Fibroblast of lung (primary cell): ENCODE measurements at regions not wholly inside any gene's neighbourhood (a gene's known extent, or its start where the extent isn't known, plus 50 kb on each side); places are given as distances from the start of the nearest gene placed in this dataset.

Source experiments
- DNase-seq, 2 donors: peaks; one replicate each; pipeline versions ENCODE4 v3.0.0 to v3.0.0-alpha.2; 2010; ENCODE audit warnings: low read depth in 2 of 2
- H2AFZ ChIP-seq: 2 replicates; pipeline ENCODE4 v1.5.1; 2012; ENCODE audit warnings: low read length, control low read depth, inconsistent platforms
- H3K27ac ChIP-seq: 2 replicates; pipeline ENCODE4 v1.5.1; 2011; ENCODE audit warnings: low read length, control low read depth; ENCODE audit not compliant: insufficient read depth
- H3K27me3 ChIP-seq: 2 replicates; pipeline ENCODE4 v1.5.1; 2011; ENCODE audit warnings: mild to moderate bottlenecking, low read length; ENCODE audit not compliant: control insufficient read depth, insufficient read depth
- H3K36me3 ChIP-seq: 2 replicates; pipeline ENCODE4 v1.5.1; 2011; ENCODE audit warnings: low read length; ENCODE audit not compliant: control insufficient read depth, insufficient read depth
- H3K4me1 ChIP-seq: 2 replicates; pipeline ENCODE4 v1.5.1; 2011; ENCODE audit warnings: low read length; ENCODE audit not compliant: control insufficient read depth, insufficient read depth; ENCODE audit errors: extremely low read depth
- H3K4me2 ChIP-seq: 2 replicates; pipeline ENCODE4 v1.5.1; 2011; ENCODE audit warnings: low read length, control low read depth; ENCODE audit not compliant: insufficient read depth; ENCODE audit errors: extremely low read depth
- H3K4me3 ChIP-seq, 4 experiments: fragments of 200-600 bp in 1 of 4; sonication (generic) in 1 of 4; replicated peaks in 1 of 4; 2 replicates each; pipeline ENCODE4 v1.5.1; 2011 to 2016; ENCODE audit warnings: low read length in 4 of 4, low read depth in 3 of 4, mild to moderate bottlenecking in 3 of 4, control low read depth in 2 of 4, inconsistent platforms in 1 of 4, mixed read lengths in 1 of 4; ENCODE audit not compliant: insufficient read depth in 1 of 4; ENCODE audit errors: control extremely low read depth in 1 of 4
- H3K79me2 ChIP-seq: 2 replicates; pipeline ENCODE4 v1.5.1; 2012; ENCODE audit warnings: mild to moderate bottlenecking, low read length, inconsistent platforms; ENCODE audit not compliant: control insufficient read depth, insufficient read depth
- H3K9ac ChIP-seq: 2 replicates; pipeline ENCODE4 v1.5.1; 2011; ENCODE audit warnings: mild to moderate bottlenecking, low read length, control low read depth; ENCODE audit not compliant: insufficient read depth
- H3K9me3 ChIP-seq: 2 replicates; pipeline ENCODE4 v1.5.1; 2012; ENCODE audit warnings: low read depth, low read length; ENCODE audit not compliant: control insufficient read depth, insufficient read depth
- H4K20me1 ChIP-seq: 2 replicates; pipeline ENCODE4 v1.5.1; 2011; ENCODE audit warnings: low read length; ENCODE audit not compliant: control insufficient read depth, insufficient read depth; ENCODE audit errors: extremely low read depth
- EZH2 ChIP-seq: IDR thresholded peaks from 2 replicates; pipeline ENCODE4 v1.5.1; 2012; ENCODE audit warnings: low read length, control low read depth, mild to moderate bottlenecking; ENCODE audit errors: missing control alignments
- TF ChIP-seq, protein P1 (sequence below), 2 donors: IDR thresholded peaks in 1 of 2; conservative IDR thresholded peaks in 1 of 2; 1 replicate in 1 of 2; 2 replicates in 1 of 2; pipeline ENCODE4 v1.5.1; 2011 to 2012; ENCODE audit warnings: low read length in 2 of 2, control low read depth in 1 of 2, inconsistent platforms in 1 of 2, low read depth in 1 of 2, mild to moderate bottlenecking in 1 of 2

DNA sequence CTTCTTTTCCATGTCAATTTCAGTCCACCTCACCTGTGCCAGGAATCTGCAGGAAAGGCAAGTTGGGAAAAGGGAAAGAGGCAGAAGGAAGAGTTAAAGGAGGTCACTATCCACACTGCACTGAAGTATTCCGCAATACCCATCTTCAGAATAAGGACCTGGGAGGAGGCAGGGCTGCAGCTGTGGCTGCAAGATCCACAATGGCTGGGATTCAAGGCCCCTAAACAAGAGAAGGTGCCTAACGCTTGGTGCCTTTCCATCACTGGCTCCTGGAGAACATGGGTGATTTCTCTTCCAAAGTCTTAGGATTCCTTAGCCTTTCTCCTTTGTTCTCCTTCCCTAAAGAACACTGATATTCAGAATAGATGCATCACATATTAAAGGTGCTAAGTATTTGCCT, 204.0 kb downstream of the GRIN2B start:
- DNase-seq = no peak
- Histone ChIP-seq H3K79me2 (no peaks in the 10 kb centered on the region), H3K4me3 (no peak overlapping the region), H3K4me1 (no peaks in the 10 kb centered on the region), H2AFZ (no peak overlapping the region), H3K9ac (no peak overlapping the region), H3K4me2 (no peak overlapping the region), H4K20me1 (no peaks in the 10 kb centered on the region), H3K36me3 (no peaks in the 10 kb centered on the region), H3K27ac (no peak overlapping the region), H3K27me3 (no peaks in the 10 kb centered on the region), H3K9me3 (no peaks in the 10 kb centered on the region)
- TF ChIP-seq, protein P1, sequence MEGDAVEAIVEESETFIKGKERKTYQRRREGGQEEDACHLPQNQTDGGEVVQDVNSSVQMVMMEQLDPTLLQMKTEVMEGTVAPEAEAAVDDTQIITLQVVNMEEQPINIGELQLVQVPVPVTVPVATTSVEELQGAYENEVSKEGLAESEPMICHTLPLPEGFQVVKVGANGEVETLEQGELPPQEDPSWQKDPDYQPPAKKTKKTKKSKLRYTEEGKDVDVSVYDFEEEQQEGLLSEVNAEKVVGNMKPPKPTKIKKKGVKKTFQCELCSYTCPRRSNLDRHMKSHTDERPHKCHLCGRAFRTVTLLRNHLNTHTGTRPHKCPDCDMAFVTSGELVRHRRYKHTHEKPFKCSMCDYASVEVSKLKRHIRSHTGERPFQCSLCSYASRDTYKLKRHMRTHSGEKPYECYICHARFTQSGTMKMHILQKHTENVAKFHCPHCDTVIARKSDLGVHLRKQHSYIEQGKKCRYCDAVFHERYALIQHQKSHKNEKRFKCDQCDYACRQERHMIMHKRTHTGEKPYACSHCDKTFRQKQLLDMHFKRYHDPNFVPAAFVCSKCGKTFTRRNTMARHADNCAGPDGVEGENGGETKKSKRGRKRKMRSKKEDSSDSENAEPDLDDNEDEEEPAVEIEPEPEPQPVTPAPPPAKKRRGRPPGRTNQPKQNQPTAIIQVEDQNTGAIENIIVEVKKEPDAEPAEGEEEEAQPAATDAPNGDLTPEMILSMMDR (conservative IDR thresholded peaks at IDR 0.05 in 1 of 2, IDR thresholded peaks at IDR 0.05 in 1 of 2; ENCODE audit: low read depth in 1 of 2, low read length in 2 of 2) = no peak
- no peak for TF ChIP-seq EZH2

DNA sequence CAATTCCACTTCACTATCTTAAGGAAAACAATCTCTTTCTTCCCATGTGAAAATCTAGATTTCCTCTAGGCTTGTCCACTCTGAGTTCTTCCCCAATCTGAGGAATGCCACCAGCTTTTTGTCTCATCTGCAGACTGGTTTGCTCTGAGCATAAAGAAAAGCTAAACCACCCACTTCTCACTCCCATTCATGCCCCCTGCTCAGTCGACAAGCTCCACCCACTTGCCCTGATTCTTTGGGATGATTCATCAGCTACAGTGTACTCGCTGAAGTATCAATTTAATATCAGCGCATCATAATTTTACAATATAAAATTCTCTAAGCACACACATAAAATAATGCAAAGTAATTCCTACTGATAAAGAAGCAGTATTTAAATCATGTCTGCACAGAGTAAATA, 209.1 kb downstream of the GRIN2B start:
- Histone ChIP-seq H4K20me1 (no peaks in the 10 kb centered on the region), H3K36me3 (no peaks in the 10 kb centered on the region), H3K4me2 (no peak overlapping the region), H3K27me3 (no peaks in the 10 kb centered on the region), H3K4me1 (no peaks in the 10 kb centered on the region), H3K79me2 (no peaks in the 10 kb centered on the region), H3K9me3 (no peaks in the 10 kb centered on the region), H3K27ac (no peak overlapping the region), H2AFZ (no peak overlapping the region), H3K9ac (no peak overlapping the region), H3K4me3 (no peak overlapping the region)
- DNase-seq = no peak
- no peak for TF ChIP-seq EZH2
- TF ChIP-seq, protein P1 (conservative IDR thresholded peaks at IDR 0.05 in 1 of 2, IDR thresholded peaks at IDR 0.05 in 1 of 2; ENCODE audit: low read depth in 1 of 2, low read length in 2 of 2) = no peak

DNA sequence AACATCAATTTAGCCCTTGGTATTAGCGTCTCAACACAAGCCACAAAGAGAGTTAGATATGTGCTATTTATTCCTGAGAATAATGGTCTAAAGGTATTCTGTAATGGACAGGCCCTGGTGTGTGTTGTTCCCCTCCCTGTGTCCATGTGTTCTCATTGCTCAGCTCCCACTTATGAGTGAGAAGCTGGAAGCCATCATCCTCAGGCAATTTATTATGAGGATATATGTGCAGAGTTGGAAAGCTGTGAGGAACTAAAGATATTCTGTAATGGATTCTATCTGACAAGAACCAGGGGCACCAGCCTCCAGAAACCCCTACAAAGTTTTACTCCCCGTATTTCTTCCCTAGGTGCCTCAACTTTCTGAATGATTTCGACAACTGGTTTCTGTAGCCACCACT, 210.8 kb downstream of the GRIN2B start:
- Histone ChIP-seq H3K9ac (no peak overlapping the region), H3K79me2 (no peaks in the 10 kb centered on the region), H3K4me1 (no peaks in the 10 kb centered on the region), H3K4me3 (no peak overlapping the region), H3K4me2 (no peak overlapping the region), H2AFZ (no peak overlapping the region), H3K9me3 (no peaks in the 10 kb centered on the region), H4K20me1 (no peaks in the 10 kb centered on the region), H3K27ac (no peak overlapping the region), H3K36me3 (no peaks in the 10 kb centered on the region), H3K27me3 (no peaks in the 10 kb centered on the region)
- DNase-seq = no peak
- TF ChIP-seq, protein P1 (conservative IDR thresholded peaks at IDR 0.05 in 1 of 2, IDR thresholded peaks at IDR 0.05 in 1 of 2; ENCODE audit: low read depth in 1 of 2, low read length in 2 of 2) = no peak
- TF ChIP-seq EZH2 = no peak
